Prostate gland (tissue), 2 donors: ENCODE measurements at regions not wholly inside any gene's neighbourhood (a gene's known extent, or its start where the extent isn't known, plus 50 kb on each side); places are given as distances from the start of the nearest gene placed in this dataset.

ENCODE experiments used
- CTCF ChIP-seq, 4 experiments: fragments of 200-600 bp in 2 of 4; fragments of 450-650 bp in 2 of 4; sonication (generic) in 2 of 4; IDR thresholded peaks; 1 replicate in 3 of 4; 2 replicates in 1 of 4; pipeline ENCODE4 v1.5.1; 2016 to 2019; ENCODE audit warnings: antibody characterized with exemption in 4 of 4, mild to moderate bottlenecking in 2 of 4, moderate library complexity in 2 of 4
- POLR2A ChIP-seq: fragments of 450-650 bp; IDR thresholded peaks from one replicate; pipeline ENCODE4 v1.6.1; 2016; ENCODE audit warnings: antibody characterized with exemption, mild to moderate bottlenecking
- POLR2AphosphoS5 ChIP-seq: sonication (generic); formaldehyde crosslinking; IDR thresholded peaks from one replicate; pipeline ENCODE4 v1.6.1; 2017; ENCODE audit warnings: antibody characterized with exemption

GRCh38 chr5:158393457-158393856, 534.5 kb upstream of the CLINT1 start:
- TF ChIP-seq CTCF (IDR thresholded peaks at IDR 0.05), result no peak
- TF ChIP-seq POLR2A, result no peak
- TF ChIP-seq POLR2AphosphoS5, result no peak
